ENCODE measurements at regions not wholly inside any gene's neighbourhood (a gene's known extent, or its start where the extent isn't known, plus 50 kb on each side); places are given as distances from the start of the nearest gene placed in this dataset.

DNA sequence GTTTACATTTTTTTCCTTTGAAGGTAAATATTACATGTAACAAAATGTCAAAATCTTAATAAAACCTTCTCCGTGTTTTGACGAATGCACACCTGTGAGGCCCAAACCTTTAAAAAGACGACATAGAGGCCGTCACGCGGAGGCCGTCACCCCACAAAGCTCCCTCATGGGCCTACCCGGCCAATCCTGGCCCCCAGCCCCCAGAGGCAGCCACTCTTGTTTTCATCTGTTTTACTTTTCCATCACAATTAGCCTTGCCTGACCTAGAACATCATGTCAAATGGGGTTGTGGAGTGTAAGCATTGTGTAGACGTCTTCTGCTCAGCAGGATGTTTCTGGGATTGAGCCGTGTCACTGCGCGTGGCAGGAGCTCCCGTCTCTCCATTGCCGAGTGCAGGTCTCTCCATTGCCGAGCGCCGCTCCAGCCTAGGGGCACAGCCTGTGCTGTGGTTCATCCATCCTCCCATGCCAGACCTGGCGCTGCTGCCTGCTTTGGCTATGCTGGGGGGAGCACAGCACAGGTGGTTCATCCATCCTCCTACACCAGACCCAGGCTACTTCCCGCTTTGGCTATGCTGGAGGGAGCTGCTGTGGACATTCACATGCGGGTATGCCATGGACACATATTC, 52.2 kb upstream of the IRX4 start:
- Histone ChIP-seq H3K4me1 (ENCODE audit: control insufficient read depth, insufficient read depth, low read length, unreplicated experiment) (no peaks in the 10 kb centered on the region), H3K4me3 (ENCODE audit: low read depth, low read length) (no peak overlapping the region), H3K27ac (ENCODE audit: low read depth, low read length) (no peak overlapping the region), H3K36me3 (ENCODE audit: insufficient read depth, low read length) (no peaks in the 10 kb centered on the region), H3K79me2 (ENCODE audit: control insufficient read depth, insufficient read depth, low read length, unreplicated experiment) (no peaks in the 10 kb centered on the region), H3K27me3 (ENCODE audit: insufficient read depth, low read length) (peaks cover 31% of the 10 kb centered on the region), H2AFZ (ENCODE audit: low read length, unreplicated experiment) (no peak overlapping the region)

DNA sequence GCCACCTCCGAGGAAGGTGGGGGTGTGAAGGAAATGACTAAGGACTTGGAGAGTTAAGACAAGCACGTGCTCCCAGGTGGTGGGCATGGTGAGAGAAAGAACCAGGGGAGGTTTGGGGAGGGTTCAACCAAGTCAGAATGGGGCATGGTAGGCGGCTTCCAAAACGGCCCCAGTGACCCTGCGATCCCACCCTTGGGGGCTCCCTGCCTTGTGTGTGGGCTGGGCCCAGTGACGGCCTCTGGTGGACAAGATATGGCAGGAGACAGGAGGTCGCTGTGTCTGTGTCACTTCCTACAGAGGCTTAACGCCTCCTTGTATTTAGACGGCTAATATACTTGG, 51.3 kb upstream of the IRX4 start:
- Histone ChIP-seq H3K27me3 (ENCODE audit: insufficient read depth, low read length) (peaks cover 31% of the 10 kb centered on the region), H3K4me3 (ENCODE audit: low read depth, low read length) (no peak overlapping the region), H3K4me1 (ENCODE audit: control insufficient read depth, insufficient read depth, low read length, unreplicated experiment) (no peaks in the 10 kb centered on the region), H3K36me3 (ENCODE audit: insufficient read depth, low read length) (no peaks in the 10 kb centered on the region), H3K79me2 (ENCODE audit: control insufficient read depth, insufficient read depth, low read length, unreplicated experiment) (no peaks in the 10 kb centered on the region), H2AFZ (ENCODE audit: low read length, unreplicated experiment) (no peak overlapping the region), H3K27ac (ENCODE audit: low read depth, low read length) (no peak overlapping the region)

DNA sequence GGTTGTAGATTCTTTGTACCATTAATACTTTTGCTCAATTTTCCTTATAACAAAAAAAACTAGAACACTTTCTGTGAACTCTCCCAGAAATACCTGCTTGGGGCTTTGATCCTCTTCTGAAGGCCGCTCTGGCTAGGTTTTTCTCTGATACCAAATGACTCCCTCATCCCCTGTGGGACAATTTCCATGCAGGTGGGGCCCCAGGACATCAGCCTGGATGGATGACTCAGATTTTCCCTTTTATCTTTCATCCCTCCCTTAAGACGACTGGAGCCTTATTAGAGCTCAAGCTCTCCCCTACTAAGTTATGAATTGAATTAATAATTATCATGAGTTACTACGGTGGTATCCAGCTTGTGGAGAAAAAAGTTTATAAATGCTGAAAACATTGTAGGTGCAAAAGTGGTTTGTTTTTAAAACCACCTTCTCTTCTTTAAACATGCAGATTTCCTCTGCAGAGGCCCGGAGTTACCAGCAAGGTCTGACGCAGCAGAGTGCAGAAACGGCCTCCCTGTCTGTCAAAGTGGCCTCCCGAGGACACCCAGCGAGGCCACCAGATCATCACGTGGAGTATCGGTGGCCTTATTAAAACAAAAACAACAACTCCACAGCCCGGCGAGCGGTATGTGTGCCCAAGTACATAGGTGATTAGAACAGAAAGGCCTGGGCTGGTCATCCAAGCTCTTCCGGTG, 50.8 kb upstream of the IRX4 start:
- Histone ChIP-seq H3K27me3 (ENCODE audit: insufficient read depth, low read length) (peaks cover 36% of the 10 kb centered on the region), H3K4me3 (ENCODE audit: low read depth, low read length) (no peak overlapping the region), H2AFZ (ENCODE audit: low read length, unreplicated experiment) (no peak overlapping the region), H3K36me3 (ENCODE audit: insufficient read depth, low read length) (no peaks in the 10 kb centered on the region), H3K27ac (ENCODE audit: low read depth, low read length) (no peak overlapping the region), H3K79me2 (ENCODE audit: control insufficient read depth, insufficient read depth, low read length, unreplicated experiment) (no peaks in the 10 kb centered on the region), H3K4me1 (ENCODE audit: control insufficient read depth, insufficient read depth, low read length, unreplicated experiment) (no peaks in the 10 kb centered on the region)
